ENCODE measurements at regions not wholly inside any gene's neighbourhood (a gene's known extent, or its start where the extent isn't known, plus 50 kb on each side); places are given as distances from the start of the nearest gene placed in this dataset.

DNA sequence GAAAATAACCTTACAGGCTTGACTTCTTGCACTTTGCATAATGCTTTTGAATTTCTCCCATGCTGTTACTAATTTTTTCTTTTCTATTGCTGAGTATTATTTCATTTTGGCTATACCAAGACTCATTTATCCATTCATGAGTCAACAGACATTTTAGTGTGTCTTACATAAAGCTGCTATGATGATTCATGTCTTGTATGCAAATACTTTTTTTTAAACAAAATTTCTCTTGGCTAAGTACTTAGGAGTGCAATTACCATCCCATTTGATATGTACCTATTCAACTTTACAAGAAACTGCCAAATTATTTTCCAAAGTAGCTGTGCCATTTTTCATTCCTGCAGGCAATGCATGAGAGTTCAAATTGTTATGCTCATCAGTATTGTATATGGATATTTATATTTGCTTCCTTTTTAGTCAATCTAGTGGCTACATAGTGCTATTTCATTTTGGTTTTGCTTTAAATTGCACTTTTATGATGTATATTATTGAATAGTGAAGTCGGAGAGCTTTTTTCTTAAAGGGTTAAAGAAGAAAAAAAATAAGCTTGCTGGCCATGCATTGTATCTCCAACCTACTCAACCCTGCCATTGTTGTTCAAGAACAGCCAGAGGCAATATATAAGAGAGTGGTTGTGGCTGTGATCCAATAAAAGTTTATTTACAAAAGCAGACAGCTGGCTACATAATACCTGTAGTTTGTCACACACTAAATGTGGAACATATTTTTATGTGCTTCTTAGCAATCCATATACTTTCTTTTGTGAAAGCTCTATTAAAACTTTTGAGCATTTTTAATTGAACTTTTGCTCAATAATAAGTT, 862.8 kb downstream of the KCNT2 start:
- no peak overlapping the region for H3K4me3 ChIP-seq (ENCODE audit: low read depth, low read length)
- no peak for DNase-seq (ENCODE audit: low read depth)
- TF ChIP-seq, protein P1, sequence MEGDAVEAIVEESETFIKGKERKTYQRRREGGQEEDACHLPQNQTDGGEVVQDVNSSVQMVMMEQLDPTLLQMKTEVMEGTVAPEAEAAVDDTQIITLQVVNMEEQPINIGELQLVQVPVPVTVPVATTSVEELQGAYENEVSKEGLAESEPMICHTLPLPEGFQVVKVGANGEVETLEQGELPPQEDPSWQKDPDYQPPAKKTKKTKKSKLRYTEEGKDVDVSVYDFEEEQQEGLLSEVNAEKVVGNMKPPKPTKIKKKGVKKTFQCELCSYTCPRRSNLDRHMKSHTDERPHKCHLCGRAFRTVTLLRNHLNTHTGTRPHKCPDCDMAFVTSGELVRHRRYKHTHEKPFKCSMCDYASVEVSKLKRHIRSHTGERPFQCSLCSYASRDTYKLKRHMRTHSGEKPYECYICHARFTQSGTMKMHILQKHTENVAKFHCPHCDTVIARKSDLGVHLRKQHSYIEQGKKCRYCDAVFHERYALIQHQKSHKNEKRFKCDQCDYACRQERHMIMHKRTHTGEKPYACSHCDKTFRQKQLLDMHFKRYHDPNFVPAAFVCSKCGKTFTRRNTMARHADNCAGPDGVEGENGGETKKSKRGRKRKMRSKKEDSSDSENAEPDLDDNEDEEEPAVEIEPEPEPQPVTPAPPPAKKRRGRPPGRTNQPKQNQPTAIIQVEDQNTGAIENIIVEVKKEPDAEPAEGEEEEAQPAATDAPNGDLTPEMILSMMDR (IDR thresholded peaks at IDR 0.05; ENCODE audit: insufficient read depth, low read length), result no peak

DNA sequence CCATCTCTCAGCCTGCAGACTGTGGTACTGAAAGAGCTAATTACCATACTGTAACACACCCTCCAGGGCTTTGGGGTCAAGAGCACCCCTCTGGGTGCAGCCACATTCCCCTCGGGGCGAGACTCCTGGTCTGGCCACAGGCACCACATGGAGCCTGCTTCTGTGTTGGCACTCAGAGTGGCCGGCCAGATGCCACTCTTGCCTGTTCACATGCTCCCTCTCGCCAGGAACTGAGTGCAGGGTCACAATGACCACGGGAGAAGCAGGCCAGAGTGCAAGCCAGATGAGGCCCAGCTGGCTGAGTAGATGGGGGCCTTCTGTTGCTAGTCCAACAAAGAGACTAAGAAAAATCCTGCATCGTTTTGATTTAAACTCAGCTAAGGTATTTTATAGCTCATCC, 864.0 kb downstream of the KCNT2 start:
- no peak overlapping the region for H3K4me3 ChIP-seq (ENCODE audit: low read depth, low read length)
- no peak for DNase-seq (ENCODE audit: low read depth)
- TF ChIP-seq, protein P1 (IDR thresholded peaks at IDR 0.05; ENCODE audit: insufficient read depth, low read length), result no peak

DNA sequence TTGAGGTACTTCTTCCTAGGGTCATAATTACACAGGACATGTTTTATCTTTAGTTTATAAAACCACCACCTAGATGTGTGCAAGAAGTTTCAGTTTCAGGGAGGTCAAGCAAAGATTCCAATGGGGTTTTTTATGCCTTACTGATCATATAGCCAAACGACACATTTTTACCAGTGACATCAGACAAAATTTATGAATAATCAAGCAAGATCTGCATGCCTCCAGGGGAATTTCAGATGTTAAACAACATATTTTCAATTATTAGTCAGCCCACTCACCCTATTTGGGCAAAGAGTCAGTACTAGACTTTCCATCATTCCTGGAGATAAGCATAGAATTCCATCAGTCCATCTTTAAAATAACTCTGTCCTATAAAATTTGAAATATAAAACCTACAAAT, 867.4 kb downstream of the KCNT2 start:
- DNase-seq (ENCODE audit: low read depth), result no peak
- TF ChIP-seq, protein P1 (IDR thresholded peaks at IDR 0.05; ENCODE audit: insufficient read depth, low read length), result no peak
- H3K4me3 ChIP-seq (ENCODE audit: low read depth, low read length), result no peak overlapping the region

DNA sequence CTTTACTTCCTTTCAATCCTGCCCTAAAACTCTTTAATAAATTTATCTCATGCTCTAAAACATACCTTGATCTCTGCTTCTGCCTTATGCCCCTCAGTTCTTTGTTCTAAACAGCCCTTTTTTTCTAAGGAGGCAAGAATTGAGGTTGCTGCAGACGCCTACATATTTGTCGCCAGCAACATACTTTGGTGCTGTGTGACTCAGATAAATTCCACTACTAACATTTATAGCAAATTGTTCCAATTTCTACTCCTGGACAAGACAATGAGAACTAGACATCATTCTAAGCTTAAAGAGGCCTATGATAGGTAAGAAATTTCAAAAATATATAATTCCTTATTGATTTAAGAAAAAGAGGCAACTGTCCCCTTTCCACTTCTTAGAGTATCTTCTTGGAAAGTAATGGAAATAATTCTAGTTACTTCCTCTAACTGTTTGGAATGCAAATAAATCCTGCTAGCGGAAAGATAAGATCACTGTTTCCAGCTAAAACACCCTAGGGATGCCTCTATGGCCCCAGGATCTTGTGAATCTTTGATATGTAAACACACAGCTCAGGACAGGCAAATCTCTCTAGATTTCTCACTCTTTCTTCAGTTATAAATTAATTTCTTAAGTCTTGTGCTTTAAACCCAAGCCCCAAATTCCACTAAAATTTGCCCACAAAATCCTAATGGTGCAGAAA, 869.1 kb downstream of the KCNT2 start:
- DNase-seq (ENCODE audit: low read depth), result no peak
- TF ChIP-seq, protein P1 (IDR thresholded peaks at IDR 0.05; ENCODE audit: insufficient read depth, low read length), result no peak
- no peak overlapping the region for H3K4me3 ChIP-seq (ENCODE audit: low read depth, low read length)

DNA sequence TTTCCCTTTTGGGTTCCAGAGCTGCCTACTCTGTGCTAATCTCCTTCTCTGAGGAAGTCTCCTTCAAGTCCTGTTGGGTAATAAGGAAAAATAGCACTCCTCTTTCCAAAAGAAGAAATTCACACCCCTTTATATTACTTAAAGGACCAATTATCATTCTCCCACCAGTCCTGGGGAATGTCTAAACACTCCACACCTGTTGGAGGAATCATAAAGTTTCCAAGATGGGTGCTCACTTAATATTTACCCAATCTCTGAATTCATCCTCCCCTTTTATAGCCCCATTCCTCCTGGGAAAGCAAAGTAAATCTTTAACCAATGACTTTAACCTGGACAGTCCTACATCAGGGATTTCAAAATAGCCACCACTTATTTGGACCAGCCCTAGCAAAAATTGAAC, 873.1 kb downstream of the KCNT2 start:
- TF ChIP-seq, protein P1 (IDR thresholded peaks at IDR 0.05; ENCODE audit: insufficient read depth, low read length), result no peak
- H3K4me3 ChIP-seq (ENCODE audit: low read depth, low read length), result no peak overlapping the region
- no peak for DNase-seq (ENCODE audit: low read depth)

DNA sequence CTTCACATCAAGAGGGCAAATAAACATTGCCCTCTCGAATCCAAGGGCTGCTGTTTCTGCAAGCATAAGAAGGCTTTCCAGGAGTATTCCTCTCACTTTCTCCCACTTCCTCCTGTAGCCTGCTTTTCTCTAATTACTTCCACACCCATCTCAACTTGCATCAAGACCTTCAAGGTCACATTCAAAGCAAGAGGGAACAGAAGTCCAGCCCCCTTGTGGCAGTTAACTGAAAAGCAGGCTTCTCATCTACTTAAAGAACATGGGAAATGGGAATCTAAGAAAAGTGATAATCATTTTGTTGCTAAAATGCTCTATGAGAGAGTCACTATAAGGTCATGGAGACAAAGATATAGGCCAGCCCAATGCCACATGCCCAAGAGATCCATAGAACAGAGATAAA, 874.4 kb downstream of the KCNT2 start:
- no peak overlapping the region for H3K4me3 ChIP-seq (ENCODE audit: low read depth, low read length)
- TF ChIP-seq, protein P1 (IDR thresholded peaks at IDR 0.05; ENCODE audit: insufficient read depth, low read length), result peak; percentile 39
- DNase-seq (ENCODE audit: low read depth), result no peak
